SK-N-SH (cell line): ENCODE measurements at regions not wholly inside any gene's neighbourhood (a gene's known extent, or its start where the extent isn't known, plus 50 kb on each side); places are given as distances from the start of the nearest gene placed in this dataset.

Experiments used
- CHD2 ChIP-seq: fragments of 150-350 bp; IDR thresholded peaks from 2 replicates; pipeline ENCODE4 v1.6.1; 2018; ENCODE audit warnings: low read length; ENCODE audit not compliant: partially characterized antibody
- CTCF ChIP-seq: fragments of 200-600 bp; sonication (generic); IDR thresholded peaks from 2 replicates; pipeline ENCODE4 v1.6.1; 2017; ENCODE audit warnings: antibody characterized with exemption, mild to moderate bottlenecking, moderate library complexity
- EP300 ChIP-seq, 2 experiments: IDR thresholded peaks; 2 replicates each; pipeline versions ENCODE4 v1.4.0 to v1.6.1; 2012; ENCODE audit warnings: borderline replicate concordance in 1 of 2, low read depth in 1 of 2, low read length in 1 of 2
- EZH2phosphoT487 ChIP-seq: fragments of 200-600 bp; sonication (generic); IDR thresholded peaks from 2 replicates; pipeline ENCODE4 v1.6.1; 2017; ENCODE audit warnings: low read depth, mixed run types, mild to moderate bottlenecking, antibody characterized with exemption, moderate library complexity, borderline replicate concordance
- FOXJ3 ChIP-seq: sonication (generic); formaldehyde crosslinking; IDR thresholded peaks from 2 replicates; pipeline ENCODE4 v1.5.1; 2020; ENCODE audit warnings: mild to moderate bottlenecking, missing genetic modification reagents
- JUND ChIP-seq: IDR thresholded peaks from 2 replicates; pipeline ENCODE4 v1.4.0; 2012
- MAX ChIP-seq: IDR thresholded peaks from 2 replicates; pipeline ENCODE4 v1.4.0; 2012; ENCODE audit warnings: low read depth
- NRF1 ChIP-seq: IDR thresholded peaks from 2 replicates; pipeline ENCODE4 v1.6.1; 2012; ENCODE audit warnings: low read depth, mild to moderate bottlenecking, low read length
- PBX3 ChIP-seq: IDR thresholded peaks from 2 replicates; pipeline ENCODE4; 2012
- POLR2AphosphoS5 ChIP-seq: IDR thresholded peaks from 2 replicates; pipeline ENCODE4 v1.6.1; 2012; ENCODE audit warnings: low read depth, low read length
- SMC3 ChIP-seq: IDR thresholded peaks from 2 replicates; pipeline ENCODE4 v1.6.1; 2012; ENCODE audit warnings: low read depth, low read length, improper control_type of control experiment
- TEAD4 ChIP-seq: IDR thresholded peaks from 2 replicates; pipeline ENCODE4 v1.4.0; 2012; ENCODE audit warnings: mild to moderate bottlenecking, borderline replicate concordance; ENCODE audit not compliant: insufficient read depth
- YY1 ChIP-seq: IDR thresholded peaks from 2 replicates; pipeline ENCODE4 v1.4.0; 2012; ENCODE audit warnings: low read depth, mild to moderate bottlenecking

- TF ChIP-seq MAX (no peak), NRF1 (no peak), CTCF (no peak), YY1 (no peak), EZH2phosphoT487 (no peak), PBX3 (no peak), EP300 (IDR thresholded peaks at IDR 0.05; ENCODE audit: borderline replicate concordance in 1 of 2, low read depth in 1 of 2, low read length in 1 of 2) (no peak), FOXJ3 (CRISPR knock-in tag) (no peak), JUND (no peak), SMC3 (no peak), CHD2 (no peak), POLR2AphosphoS5 (no peak), TEAD4 (no peak)
Measured at GRCh38 chr5:108678091-108678490, 69.6 kb upstream of the FER start.
